ENCODE measurements at regions not wholly inside any gene's neighbourhood (a gene's known extent, or its start where the extent isn't known, plus 50 kb on each side); places are given as distances from the start of the nearest gene placed in this dataset.

- no peak for DNase-seq
These were observed 254.3 kb upstream of the FOXQ1 start for GRCh38 chr6:1057490-1058135.

DNA sequence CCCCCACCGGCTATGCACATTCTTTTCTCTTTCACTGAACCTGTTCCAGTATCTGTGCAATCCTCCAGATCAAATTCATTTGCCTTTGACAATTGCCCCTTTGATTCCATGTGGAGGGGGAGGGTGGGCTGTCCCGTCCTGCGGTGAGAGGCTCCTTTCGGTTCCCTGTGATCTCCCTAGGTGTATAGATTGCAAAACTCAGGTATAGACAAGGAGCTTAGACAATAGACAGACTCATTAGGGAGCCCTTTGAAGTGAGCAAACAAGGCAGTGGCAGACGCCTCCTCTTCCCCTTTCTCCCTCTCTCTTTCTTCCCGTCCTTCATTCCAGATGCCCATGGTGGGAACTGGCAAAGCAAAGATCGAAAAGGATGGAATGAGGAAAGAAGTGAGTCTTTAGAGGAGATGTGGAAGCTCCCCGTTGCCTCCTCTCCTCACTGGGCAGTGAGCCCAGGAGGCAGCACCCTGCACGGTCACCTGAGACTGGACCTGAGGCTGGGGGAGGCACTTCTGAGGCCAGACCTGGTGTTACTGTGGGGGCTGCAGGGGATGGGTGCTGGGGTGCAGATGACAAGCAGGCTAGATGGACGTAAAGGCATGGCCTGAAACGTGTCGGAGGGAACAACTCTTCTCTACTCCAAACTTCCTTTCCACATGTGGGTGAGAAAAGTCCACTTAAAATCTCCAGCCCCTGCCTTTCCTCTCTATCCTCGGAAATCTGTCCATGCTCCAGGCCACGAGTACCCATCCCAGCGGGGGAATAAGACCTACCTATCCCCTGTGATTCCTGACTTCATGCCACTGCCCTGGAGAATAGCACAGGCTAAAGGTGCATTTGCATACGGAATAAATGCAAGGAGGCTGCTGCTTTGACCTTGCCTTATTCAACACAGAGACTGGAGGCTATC lies 256.6 kb upstream of the FOXQ1 start:
- DNase-seq: no peak

GRCh38 chr6:1054653-1055014 lies 257.3 kb upstream of the FOXQ1 start:
- no peak for DNase-seq

DNA sequence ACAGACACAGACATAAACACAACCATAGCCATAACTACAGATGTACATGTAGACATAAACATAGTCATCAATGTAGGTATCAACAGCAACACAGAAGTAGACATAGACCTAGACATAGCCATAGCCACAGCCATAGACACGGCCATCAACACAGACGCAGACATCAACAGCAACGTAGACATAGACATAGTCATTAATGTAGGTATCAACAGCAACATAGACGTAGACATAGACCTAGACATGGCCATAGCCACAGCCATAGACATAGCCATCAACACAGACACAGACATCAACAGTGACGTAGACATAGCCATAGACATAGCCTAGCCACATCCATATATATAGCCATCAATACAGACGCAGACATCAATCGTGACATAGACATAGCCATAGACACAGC lies 258.3 kb upstream of the FOXQ1 start:
- no peak for DNase-seq

GRCh38 chr6:1052262-1052661 lies 259.6 kb upstream of the FOXQ1 start:
- no peak for DNase-seq

DNA sequence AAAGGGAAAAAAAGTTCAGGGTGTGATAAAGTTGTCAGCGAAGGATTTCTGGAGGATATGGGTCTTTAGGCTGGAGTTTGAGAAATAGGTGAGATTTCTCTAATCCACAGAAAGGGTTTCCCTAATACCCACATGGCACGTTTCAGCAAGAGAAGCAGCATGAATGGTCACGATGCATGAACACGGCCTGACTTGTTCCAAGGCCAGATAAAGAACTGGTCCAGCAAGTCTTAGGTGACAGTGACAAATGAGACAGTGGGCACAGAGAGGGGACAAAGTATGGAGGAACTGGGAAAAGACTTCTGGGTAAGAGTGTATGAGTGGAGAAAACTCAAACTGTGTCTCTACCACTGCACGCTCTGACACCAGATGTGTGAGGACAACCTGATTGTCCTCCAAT lies 262.0 kb upstream of the FOXQ1 start:
- DNase-seq: no peak

- DNase-seq: no peak
These were observed 262.7 kb upstream of the FOXQ1 start for GRCh38 chr6:1049170-1049569.

DNA sequence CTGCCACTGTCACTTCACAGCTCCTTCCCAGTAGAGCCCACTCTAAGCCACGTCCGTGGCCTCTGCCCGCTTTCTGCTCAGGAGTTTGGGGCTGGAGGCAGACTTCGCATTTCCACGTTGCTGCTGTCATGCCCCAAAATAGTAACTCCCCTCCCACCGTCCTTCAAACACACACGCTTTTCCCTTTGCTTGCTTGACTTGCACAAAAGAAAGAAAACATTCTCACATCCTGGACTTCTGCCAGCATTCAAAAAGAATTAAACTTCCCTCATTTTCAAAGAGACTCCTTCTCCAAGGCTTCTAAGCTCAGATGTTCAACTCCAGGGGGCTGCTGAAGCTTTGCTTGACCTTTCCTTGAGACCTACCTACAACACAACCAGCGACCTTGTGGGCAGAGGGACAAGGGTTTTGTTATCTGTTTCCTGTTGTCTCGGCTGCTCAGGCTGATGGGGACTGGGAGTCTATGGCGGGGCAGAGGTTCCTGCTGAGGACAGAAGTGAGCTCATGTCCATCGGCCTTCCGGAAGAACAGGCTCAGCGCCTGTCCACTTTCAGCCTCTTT lies 263.8 kb upstream of the FOXQ1 start:
- peak; percentile 2 for DNase-seq

DNA sequence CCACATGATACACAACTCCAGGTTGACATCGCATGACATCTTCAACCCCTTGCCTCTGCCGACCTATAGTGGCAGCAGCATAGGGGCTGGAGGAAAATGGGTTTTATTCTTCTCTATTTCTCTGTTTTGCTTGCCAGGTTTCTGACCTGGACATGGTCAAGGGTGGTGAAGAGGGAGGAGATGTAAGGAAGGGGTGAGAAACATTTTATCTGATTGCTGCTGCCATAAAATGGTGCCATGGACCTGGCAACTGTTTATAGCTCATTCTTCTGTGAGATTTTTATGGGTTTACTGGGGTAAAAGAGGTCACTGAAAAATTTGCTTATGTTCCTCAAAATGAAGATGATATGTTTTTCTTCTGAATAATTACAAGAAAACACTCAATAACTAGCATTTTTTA lies 266.7 kb upstream of the FOXQ1 start:
- DNase-seq: no peak

- DNase-seq: no peak
These were observed 267.7 kb upstream of the FOXQ1 start for GRCh38 chr6:1044040-1044836.

- DNase-seq: no peak
These were observed 268.5 kb upstream of the FOXQ1 start for GRCh38 chr6:1043458-1043836.

DNA sequence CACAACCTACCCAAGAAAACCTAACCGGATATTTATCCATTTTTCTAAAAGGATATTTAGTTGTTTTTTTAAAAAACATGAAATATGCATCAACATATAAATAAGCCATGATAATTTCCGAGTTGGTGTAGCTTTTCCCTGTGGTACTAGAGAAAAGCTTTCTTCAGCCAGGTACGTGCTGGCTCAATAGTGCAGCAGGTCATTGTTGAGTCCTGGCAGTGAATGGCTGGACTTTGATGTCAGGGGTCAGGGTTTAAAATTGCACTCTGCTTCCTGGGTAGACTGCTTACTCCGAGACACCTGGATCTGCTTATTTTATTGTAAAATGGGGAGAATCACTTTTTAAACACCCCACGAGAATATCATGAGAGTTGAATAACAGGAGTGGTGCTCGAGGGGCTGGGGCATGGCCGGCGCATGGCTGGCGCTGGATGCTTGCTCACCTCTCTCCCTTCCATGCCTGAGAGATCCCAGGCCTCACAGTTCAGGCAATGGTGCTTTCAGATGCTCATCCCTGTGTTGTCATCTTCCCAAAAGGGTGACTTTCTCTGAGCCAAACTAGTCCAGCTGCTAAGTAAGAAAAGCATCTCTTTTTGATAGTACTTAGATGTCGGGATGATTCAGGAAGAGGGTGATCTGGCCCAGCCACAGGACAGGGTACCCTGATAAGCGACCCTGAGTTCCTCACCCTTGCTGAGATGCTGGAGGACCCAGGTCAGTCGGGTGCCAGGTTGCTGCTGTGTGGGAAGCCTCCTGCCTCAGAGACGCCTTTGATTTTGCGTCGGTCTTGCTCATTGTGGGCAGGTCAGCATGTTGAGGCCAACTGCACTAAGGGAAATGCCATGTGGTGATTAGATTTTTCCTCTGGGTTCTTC lies 269.1 kb upstream of the FOXQ1 start:
- no peak for DNase-seq

DNA sequence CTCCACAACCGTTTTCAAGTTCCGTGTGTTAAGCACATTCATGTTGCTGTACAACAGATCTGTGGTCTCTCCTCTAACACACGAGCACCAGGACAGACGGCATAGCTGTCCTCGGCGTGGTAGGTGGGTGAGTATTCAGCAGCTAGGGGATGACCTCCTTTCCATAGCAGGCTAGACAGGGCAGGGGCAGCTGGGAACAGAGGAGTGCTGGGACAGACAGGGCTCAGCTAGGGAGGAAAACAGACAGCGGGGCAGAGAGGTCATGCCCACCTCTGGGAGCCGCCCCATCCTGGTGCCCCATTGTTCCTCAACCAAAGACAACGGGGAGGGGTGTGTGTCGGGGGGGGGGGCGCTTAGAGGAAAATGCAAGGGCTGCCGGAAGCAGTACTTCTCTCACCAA lies 271.5 kb upstream of the FOXQ1 start:
- DNase-seq: no peak

GRCh38 chr6:1039746-1040145 lies 272.2 kb upstream of the FOXQ1 start:
- DNase-seq: no peak

GRCh38 chr6:1039191-1039590 lies 272.7 kb upstream of the FOXQ1 start:
- DNase-seq: no peak

DNA sequence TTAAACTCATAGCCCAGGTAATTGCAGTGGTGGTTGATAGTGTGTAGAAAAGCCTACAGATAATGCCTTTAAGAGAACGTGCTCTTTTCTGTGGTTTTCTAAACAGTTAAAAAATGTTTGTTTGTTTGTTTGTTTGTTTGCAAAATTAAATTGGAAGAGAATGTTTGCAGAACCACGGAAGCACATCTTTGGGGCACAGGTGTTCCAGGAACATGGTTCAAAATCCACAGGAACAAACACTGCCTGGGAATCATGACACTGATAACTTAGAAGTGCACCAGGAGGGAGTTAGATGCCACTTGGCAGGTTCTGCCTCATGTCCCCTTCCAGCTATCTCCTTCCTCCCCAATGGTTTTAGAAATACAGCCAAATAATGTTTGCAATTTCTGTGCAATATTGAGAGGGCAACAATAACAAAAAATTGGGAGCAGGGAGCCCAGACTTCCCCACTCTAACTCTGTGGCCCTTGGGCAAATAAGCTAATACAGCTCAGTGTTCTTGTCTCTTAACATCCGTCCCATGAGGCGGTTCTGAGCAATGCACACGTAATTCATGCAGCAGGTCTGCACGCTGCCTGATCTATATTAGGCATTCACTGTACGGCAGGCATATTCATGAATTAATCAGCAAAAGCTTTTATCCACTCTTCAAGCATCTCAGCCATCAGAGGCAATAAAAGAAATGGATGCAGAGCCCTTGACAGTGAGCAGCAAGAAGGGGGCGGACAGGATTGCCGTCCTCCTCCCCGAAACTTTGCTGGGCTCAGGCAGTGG lies 274.3 kb upstream of the FOXQ1 start:
- DNase-seq: no peak

DNA sequence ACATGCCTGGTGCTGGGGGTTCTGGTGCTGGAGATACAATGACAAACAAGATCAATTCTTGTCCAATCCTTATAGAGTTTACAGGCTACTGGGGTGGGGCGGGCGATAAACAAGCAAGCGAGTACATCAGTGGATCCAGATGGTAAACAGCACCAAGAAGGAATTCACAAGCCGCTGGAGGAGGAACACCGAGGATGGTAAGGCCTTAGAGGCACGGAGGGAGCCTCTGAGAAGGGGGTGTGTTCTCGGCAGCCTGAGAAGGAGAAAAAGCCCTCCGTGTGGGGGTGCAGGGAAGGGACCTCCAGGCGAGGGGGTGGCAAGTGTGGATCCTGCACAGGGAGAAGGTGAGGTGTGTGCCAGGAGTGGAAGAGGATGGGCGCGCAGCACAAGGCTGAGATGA lies 276.5 kb upstream of the FOXQ1 start:
- no peak for DNase-seq

DNA sequence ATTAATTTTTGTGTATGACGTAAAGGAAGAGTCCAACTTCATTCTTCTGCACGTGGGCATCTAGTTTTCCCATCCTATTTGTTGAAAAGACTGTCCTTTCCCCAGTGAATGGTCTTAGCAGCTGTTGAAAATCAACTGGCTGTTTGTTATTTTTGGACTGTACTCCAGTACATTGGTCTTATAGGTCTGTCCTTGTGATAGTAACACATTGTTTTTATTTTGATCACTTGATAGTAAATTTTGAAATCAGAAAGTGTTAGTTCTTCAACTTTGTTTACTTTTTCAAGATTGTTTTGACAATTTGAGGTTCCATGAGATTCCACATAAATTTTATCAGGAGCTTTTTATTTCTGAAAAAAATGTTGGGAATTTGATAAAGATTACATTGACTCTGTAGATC lies 280.2 kb upstream of the FOXQ1 start:
- DNase-seq: no peak

DNA sequence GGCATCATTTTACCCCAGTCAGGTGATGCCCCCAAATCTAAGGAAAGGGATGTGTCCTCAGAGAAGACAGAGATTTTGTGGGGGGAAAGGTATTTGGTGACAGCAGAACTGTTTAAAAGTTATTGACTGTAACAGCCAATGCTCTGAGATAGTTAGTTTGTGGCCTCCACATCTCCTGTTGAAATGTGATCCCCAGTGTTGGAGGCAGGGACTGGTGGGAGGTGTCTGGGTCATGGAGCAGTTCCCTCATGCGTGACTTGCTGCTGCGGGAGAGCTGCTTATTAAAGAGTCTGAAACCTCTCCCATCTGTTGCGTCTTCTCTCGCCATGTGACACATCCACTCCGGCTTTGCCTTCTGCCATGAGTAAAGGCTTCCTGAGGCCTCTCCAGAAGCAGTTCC lies 282.8 kb upstream of the FOXQ1 start:
- no peak for DNase-seq

DNA sequence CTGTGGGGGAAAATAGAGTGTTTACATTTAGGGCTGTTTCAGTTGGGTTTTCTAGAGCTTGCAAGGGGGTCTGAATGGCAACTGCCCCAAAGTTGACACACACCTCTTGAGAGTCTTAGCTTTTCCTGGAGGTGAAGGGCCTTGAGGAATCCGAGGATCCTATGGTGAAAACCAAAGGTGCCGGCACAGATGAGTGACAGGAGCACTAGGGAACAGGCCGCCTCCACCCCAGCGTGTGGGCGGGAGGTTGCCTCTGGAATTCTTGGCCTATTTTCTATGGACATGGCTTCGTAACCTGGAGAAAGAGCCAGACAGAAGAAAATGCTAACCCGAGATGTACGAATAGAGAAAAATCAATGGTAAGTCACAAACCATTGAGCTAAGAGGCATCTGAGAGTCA lies 283.2 kb upstream of the FOXQ1 start:
- DNase-seq: no peak

DNA sequence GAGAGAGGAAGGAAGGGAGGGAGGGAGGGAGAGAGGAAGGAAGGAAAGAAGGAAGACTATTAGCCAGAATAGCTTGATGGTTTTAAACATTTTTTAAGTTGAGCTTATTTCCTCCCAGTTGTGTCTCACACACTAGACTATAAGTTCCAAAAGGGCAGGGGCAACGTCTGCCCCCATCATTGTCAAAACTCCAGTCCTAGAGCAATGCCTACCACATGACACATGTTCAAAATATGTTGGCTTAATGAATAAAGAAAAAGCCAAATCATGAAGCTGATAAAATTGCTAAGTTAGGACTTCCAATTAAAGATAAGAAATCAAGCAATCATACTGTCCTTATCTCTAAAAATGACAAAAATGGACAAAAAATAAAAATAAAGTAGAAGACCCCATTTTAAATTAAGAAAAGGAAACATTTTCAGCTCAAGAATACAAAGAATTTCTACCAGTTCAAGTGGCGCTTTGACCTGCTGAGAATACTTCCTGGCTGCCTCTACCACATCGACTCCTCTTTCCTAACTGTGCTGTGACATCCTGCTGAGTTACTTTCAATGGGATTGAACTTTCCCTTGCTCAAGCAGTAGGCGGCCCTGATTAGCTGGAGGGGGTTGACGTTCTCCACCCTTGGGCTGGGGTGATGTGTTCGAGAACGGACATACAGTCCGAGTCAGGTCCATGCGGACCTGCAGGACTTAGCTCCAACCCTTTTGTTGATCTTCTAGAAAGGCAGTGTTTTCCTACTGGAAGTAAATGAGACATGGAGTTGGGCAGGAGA lies 283.9 kb upstream of the FOXQ1 start:
- no peak for DNase-seq
